CD4-positive, alpha-beta T cell treated with Interleukin-15 for 4 hours (primary cell): ENCODE measurements at regions not wholly inside any gene's neighbourhood (a gene's known extent, or its start where the extent isn't known, plus 50 kb on each side); places are given as distances from the start of the nearest gene placed in this dataset.

Source experiments
- DNase-seq: peaks from one replicate; pipeline ENCODE4 v3.0.0-alpha.2; 2020; ENCODE audit warnings: low spot score

GRCh38 chr14:42734041-42734440 is 1127.4 kb downstream of the LRFN5 start:
- DNase-seq, result no peak

DNA sequence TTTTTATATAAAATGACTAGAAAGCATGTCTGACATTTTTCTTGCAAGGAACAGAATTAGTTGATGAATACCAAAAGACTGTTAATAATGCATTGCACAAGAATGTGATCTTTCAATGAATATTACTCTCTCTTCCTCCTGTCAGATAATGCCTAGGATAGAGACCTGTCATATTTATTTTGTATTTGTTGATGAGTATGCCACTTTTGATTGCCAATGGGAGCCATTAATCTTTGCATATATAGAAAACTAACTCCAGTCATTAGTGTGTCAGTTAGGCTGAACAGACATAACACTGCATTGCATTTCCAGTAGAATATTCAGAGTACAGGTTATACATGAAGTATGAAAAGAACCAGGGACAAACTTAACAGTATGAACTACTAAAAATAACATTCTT is 1125.3 kb downstream of the LRFN5 start:
- DNase-seq, result no peak

GRCh38 chr14:42731480-42731879 is 1124.8 kb downstream of the LRFN5 start:
- DNase-seq, result no peak

GRCh38 chr14:42729681-42730080 is 1123.0 kb downstream of the LRFN5 start:
- no peak for DNase-seq

GRCh38 chr14:42719391-42719790 is 1112.7 kb downstream of the LRFN5 start:
- DNase-seq, result no peak

GRCh38 chr14:42715316-42715715 is 1108.6 kb downstream of the LRFN5 start:
- no peak for DNase-seq

DNA sequence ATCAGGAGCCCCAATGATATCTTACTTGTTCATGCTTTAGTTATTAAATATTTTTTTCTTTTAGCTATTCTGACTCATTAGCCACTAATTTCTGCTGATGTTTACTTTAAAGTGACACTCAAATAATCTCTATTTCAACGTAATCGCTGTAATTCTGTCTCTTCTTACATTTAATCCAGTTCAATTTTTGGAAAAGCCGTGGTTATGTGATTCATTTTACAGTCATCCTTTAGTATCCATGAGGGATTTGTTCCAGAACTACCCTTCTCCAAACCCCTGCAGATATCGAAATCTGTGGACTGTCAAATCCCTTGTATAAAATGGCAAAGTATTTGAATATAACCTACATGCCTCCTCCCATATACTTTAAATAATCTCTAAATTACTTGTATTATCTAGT is 1103.4 kb downstream of the LRFN5 start:
- DNase-seq, result no peak

DNA sequence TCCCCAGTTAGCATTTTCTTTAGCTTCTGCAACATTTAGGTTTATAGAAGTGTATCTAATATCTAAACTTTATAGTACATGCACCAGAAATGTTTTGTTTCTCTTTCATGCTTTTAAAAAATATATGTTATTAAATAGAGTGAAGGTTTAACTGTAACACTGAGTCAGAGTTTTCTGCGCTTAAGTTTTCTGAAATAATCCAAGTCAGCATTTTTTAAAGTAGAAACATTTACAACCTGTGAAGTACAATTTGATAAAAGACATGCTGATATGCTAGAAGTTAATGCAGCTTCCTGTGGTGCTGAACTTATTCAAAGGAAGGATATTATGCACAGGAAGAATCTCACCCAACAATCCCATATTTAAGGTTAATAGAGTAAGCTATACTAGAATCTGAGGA is 1096.8 kb downstream of the LRFN5 start:
- DNase-seq, result no peak

DNA sequence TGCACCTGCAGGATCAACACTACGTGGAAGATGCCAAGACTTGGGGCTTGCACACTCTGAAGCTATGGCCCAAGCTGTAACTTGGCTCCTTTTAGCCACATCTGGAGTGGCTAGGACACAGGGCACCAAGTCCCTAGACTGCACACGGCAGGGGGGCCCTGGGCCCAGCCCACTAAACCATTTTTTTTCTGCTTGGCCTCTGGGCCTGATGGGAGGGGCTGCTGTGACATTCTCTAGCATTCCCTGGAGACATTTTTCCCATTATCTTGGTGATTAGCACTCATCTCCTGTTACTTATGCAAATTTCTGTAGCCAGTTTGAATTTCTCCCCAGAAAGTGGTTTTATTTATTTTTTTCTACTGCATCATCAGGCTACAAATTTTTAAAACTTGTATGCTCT is 1080.7 kb downstream of the LRFN5 start:
- DNase-seq, result no peak

GRCh38 chr14:42683707-42684106 is 1077.0 kb downstream of the LRFN5 start:
- no peak for DNase-seq

DNA sequence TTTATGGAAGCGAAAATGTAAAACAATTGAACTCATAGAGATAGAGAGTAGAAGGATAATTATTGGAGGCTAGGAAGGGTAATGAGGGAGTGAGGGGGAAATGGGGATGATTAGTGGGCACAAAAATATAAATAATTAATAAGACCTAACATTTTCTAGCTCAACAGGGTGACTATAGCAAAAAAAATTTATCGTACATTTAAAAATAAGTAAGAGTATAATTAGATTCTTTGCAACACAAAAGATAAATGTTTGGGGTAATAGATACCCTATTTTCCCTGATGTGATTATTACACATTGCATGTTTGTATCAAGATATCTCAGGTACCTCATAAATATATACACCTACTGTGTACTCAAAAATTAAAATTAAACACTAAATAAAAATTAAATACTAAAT is 1070.0 kb downstream of the LRFN5 start:
- no peak for DNase-seq

- DNase-seq, result no peak
These were observed 1067.3 kb downstream of the LRFN5 start for GRCh38 chr14:42673963-42674362.

GRCh38 chr14:42671636-42672035 is 1065.0 kb downstream of the LRFN5 start:
- DNase-seq, result no peak

GRCh38 chr14:42665083-42665482 is 1058.4 kb downstream of the LRFN5 start:
- no peak for DNase-seq

DNA sequence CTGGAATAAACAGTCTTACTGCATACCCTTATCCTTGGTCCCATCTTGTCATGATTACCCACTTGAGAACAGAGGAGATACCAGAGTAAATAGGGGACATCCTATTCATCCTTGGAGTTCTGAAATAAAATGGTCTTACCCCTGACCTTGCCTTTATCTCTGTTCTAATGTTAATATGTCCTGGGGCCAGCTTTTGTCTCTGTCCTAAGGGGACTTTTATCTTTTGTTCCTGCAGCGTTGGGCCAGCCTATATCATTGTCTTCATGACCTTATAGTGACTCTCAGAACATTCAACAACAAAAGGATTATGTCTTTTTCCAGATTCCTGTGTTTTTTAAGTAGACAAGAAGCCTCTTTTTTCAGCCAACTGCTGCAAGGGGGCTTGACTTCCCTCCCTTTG is 1057.5 kb downstream of the LRFN5 start:
- no peak for DNase-seq

- no peak for DNase-seq
These were observed 1048.0 kb downstream of the LRFN5 start for GRCh38 chr14:42654707-42655106.

DNA sequence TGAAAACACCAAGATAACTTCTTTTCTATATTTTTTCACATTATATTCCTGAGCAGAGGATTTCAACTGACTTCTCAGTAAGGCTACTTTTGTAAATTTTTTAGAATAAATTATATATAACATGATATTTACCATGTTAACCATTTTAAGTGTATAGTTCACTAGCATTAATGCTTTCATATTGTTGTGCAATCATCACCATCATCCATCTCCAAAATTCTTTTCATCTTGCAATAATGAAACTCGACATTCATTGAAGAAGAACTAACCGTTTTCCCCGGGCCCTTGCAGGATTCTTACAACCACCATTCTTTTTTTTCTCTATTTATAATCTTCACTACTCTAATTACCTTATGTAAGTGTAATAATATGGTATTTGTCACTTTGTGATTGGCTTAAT is 1036.1 kb downstream of the LRFN5 start:
- no peak for DNase-seq

DNA sequence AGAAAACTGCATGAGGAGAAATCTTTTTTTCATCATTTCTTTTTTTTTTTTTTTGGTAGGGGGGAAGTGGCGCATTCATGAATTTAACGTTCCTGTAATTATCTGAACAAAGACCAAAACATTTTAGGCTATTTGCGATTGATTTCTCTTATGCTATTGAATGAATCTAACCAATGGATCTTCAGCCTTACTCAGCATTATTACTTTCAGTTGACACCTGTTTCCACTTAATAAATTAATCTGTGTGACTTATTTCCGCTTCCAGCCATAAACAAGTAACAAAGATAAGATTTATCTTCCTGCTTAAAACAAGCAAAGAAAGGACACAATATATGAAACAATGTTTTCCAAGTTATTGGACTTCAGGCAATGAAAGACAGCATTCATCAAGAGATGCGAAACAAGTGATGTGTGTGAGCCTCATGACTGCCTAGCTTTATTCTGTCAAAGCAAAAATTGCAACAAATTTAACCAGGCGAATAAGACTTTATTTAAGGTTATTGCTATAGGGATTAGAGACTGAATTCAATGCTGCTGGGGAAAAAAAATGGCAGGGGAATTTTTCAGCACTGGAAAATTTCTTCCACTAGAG is 1026.9 kb downstream of the LRFN5 start:
- DNase-seq, result no peak

DNA sequence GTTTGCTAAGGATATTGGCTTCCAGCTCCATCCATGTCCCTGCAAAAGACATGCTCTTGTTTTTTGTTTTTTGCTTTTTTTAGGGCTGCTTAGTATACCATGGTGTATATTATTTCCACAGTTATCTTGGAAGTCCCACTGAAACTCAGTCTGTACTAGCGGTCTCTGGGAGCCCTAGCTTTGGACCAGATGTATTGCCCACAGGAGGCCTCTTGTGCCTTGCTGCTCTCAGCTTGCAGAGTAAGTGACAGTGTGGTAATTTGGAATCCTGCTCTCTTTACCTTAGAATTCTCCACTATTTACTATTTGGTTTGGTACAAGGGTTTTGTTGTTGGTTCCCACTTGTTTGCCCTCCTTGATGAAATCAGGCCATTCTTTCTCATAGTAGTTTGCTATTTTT is 1022.9 kb downstream of the LRFN5 start:
- DNase-seq, result no peak

DNA sequence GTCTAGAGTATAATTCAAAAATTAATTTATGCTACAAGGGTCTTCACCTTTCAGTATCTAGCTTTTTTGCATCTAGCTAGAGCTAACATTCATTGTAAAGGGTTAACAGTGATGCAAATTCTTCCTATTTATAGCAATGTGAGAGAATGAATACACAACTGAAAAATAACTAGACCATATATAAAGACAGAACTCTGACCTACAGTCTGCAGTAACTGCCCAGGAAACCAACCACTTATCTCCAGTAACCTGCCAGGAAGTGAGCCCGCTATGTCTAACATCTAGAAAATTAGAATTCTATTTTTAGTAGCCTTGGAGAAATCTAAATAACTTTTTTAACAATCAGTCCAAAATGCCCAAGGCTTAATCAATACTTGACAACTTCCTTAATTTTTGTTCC is 1021.9 kb downstream of the LRFN5 start:
- no peak for DNase-seq

GRCh38 chr14:42626986-42627385 is 1020.3 kb downstream of the LRFN5 start:
- no peak for DNase-seq

- no peak for DNase-seq
These were observed 1018.5 kb downstream of the LRFN5 start for GRCh38 chr14:42624980-42625761.

GRCh38 chr14:42617005-42617404 is 1010.3 kb downstream of the LRFN5 start:
- no peak for DNase-seq

GRCh38 chr14:42606839-42607238 is 1000.2 kb downstream of the LRFN5 start:
- no peak for DNase-seq
